Fibroblast of lung (primary cell): ENCODE measurements at regions not wholly inside any gene's neighbourhood (a gene's known extent, or its start where the extent isn't known, plus 50 kb on each side); places are given as distances from the start of the nearest gene placed in this dataset.

Experiments used
- DNase-seq, 2 donors: peaks; one replicate each; pipeline versions ENCODE4 v3.0.0 to v3.0.0-alpha.2; 2010; ENCODE audit warnings: low read depth in 2 of 2
- H2AFZ ChIP-seq: 2 replicates; pipeline ENCODE4 v1.5.1; 2012; ENCODE audit warnings: low read length, control low read depth, inconsistent platforms
- H3K27ac ChIP-seq: 2 replicates; pipeline ENCODE4 v1.5.1; 2011; ENCODE audit warnings: low read length, control low read depth; ENCODE audit not compliant: insufficient read depth
- H3K27me3 ChIP-seq: 2 replicates; pipeline ENCODE4 v1.5.1; 2011; ENCODE audit warnings: mild to moderate bottlenecking, low read length; ENCODE audit not compliant: control insufficient read depth, insufficient read depth
- H3K36me3 ChIP-seq: 2 replicates; pipeline ENCODE4 v1.5.1; 2011; ENCODE audit warnings: low read length; ENCODE audit not compliant: control insufficient read depth, insufficient read depth
- H3K4me1 ChIP-seq: 2 replicates; pipeline ENCODE4 v1.5.1; 2011; ENCODE audit warnings: low read length; ENCODE audit not compliant: control insufficient read depth, insufficient read depth; ENCODE audit errors: extremely low read depth
- H3K4me2 ChIP-seq: 2 replicates; pipeline ENCODE4 v1.5.1; 2011; ENCODE audit warnings: low read length, control low read depth; ENCODE audit not compliant: insufficient read depth; ENCODE audit errors: extremely low read depth
- H3K4me3 ChIP-seq, 4 experiments: fragments of 200-600 bp in 1 of 4; sonication (generic) in 1 of 4; replicated peaks in 1 of 4; 2 replicates each; pipeline ENCODE4 v1.5.1; 2011 to 2016; ENCODE audit warnings: low read length in 4 of 4, low read depth in 3 of 4, mild to moderate bottlenecking in 3 of 4, control low read depth in 2 of 4, inconsistent platforms in 1 of 4, mixed read lengths in 1 of 4; ENCODE audit not compliant: insufficient read depth in 1 of 4; ENCODE audit errors: control extremely low read depth in 1 of 4
- H3K79me2 ChIP-seq: 2 replicates; pipeline ENCODE4 v1.5.1; 2012; ENCODE audit warnings: mild to moderate bottlenecking, low read length, inconsistent platforms; ENCODE audit not compliant: control insufficient read depth, insufficient read depth
- H3K9ac ChIP-seq: 2 replicates; pipeline ENCODE4 v1.5.1; 2011; ENCODE audit warnings: mild to moderate bottlenecking, low read length, control low read depth; ENCODE audit not compliant: insufficient read depth
- H3K9me3 ChIP-seq: 2 replicates; pipeline ENCODE4 v1.5.1; 2012; ENCODE audit warnings: low read depth, low read length; ENCODE audit not compliant: control insufficient read depth, insufficient read depth
- H4K20me1 ChIP-seq: 2 replicates; pipeline ENCODE4 v1.5.1; 2011; ENCODE audit warnings: low read length; ENCODE audit not compliant: control insufficient read depth, insufficient read depth; ENCODE audit errors: extremely low read depth
- EZH2 ChIP-seq: IDR thresholded peaks from 2 replicates; pipeline ENCODE4 v1.5.1; 2012; ENCODE audit warnings: low read length, control low read depth, mild to moderate bottlenecking; ENCODE audit errors: missing control alignments
- TF ChIP-seq, protein P1 (sequence below), 2 donors: IDR thresholded peaks in 1 of 2; conservative IDR thresholded peaks in 1 of 2; 1 replicate in 1 of 2; 2 replicates in 1 of 2; pipeline ENCODE4 v1.5.1; 2011 to 2012; ENCODE audit warnings: low read length in 2 of 2, control low read depth in 1 of 2, inconsistent platforms in 1 of 2, low read depth in 1 of 2, mild to moderate bottlenecking in 1 of 2

DNA sequence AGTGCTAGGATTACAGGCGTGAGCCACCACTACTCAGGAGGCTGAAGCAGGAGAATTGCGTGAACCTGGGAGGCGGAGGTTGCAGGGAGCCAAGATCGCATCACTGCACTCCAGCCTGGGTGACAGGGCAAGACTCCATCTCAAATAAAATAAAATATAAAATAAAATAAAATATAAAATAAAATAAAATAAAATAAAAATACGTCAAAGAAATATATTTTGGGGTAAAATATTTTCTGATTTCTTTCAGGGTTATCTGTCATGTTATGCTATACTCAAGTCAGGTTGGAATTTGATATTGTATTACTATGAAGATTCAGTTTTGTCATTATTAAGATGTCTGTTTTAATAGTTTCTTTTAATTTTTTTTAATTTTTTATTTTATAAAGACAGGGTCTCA is 99.4 kb upstream of the GHITM start:
- no peak overlapping the region for H3K27ac ChIP-seq
- no peak overlapping the region for H3K4me3 ChIP-seq
- no peaks in the 10 kb centered on the region for H4K20me1 ChIP-seq
- H3K27me3 ChIP-seq, result no peaks in the 10 kb centered on the region
- H3K36me3 ChIP-seq, result no peaks in the 10 kb centered on the region
- TF ChIP-seq, protein P1, sequence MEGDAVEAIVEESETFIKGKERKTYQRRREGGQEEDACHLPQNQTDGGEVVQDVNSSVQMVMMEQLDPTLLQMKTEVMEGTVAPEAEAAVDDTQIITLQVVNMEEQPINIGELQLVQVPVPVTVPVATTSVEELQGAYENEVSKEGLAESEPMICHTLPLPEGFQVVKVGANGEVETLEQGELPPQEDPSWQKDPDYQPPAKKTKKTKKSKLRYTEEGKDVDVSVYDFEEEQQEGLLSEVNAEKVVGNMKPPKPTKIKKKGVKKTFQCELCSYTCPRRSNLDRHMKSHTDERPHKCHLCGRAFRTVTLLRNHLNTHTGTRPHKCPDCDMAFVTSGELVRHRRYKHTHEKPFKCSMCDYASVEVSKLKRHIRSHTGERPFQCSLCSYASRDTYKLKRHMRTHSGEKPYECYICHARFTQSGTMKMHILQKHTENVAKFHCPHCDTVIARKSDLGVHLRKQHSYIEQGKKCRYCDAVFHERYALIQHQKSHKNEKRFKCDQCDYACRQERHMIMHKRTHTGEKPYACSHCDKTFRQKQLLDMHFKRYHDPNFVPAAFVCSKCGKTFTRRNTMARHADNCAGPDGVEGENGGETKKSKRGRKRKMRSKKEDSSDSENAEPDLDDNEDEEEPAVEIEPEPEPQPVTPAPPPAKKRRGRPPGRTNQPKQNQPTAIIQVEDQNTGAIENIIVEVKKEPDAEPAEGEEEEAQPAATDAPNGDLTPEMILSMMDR (conservative IDR thresholded peaks at IDR 0.05 in 1 of 2, IDR thresholded peaks at IDR 0.05 in 1 of 2; ENCODE audit: low read depth in 1 of 2, low read length in 2 of 2), result no peak
- TF ChIP-seq EZH2, result no peak
- no peaks in the 10 kb centered on the region for H3K79me2 ChIP-seq
- H2AFZ ChIP-seq, result no peak overlapping the region
- no peaks in the 10 kb centered on the region for H3K9me3 ChIP-seq
- H3K4me2 ChIP-seq, result no peak overlapping the region
- H3K9ac ChIP-seq, result no peak overlapping the region
- H3K4me1 ChIP-seq, result no peaks in the 10 kb centered on the region
- DNase-seq, result no peak

DNA sequence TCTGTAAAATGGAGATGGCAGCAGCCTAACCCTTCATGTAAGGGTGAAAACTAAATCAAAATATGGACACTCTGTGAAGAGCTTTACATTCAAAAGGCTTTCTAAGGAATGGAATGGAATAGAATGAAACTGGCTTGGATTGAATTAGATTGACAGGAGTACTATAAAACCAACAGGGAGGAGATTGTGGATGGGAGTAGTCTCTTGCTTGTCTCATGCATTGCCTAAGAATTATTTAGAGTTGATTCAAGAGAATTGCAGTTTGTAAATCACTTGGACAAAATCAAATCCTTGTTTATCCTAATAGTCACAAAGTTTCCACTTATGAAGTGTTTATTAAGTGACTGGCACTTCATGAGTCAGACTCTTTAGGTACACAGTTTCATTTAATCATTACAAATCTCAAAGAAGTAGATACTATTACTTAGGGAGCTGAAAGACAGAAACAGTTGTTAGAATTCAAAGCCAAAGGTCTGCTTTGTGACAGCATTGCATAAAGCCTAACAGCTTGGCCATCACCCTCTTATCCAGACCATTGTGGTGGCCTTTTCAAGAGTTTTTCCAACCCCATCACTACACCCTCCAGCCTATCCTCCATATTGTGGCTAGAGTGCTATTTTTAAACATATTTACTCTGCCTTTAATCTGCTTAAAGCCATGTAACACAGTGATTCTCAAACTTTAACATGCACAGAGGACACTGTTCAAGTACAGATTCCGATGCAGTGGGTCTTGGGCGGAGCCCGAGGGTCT is 91.9 kb upstream of the GHITM start:
- Histone ChIP-seq H3K36me3 (no peaks in the 10 kb centered on the region), H3K9me3 (no peaks in the 10 kb centered on the region), H3K27me3 (no peaks in the 10 kb centered on the region), H3K4me3 (no peak overlapping the region), H4K20me1 (no peaks in the 10 kb centered on the region), H3K9ac (no peak overlapping the region), H2AFZ (no peak overlapping the region), H3K4me2 (no peak overlapping the region), H3K27ac (no peak overlapping the region), H3K4me1 (no peaks in the 10 kb centered on the region), H3K79me2 (no peaks in the 10 kb centered on the region)
- no peak for DNase-seq
- TF ChIP-seq, protein P1 (conservative IDR thresholded peaks at IDR 0.05 in 1 of 2, IDR thresholded peaks at IDR 0.05 in 1 of 2; ENCODE audit: low read depth in 1 of 2, low read length in 2 of 2), result no peak

DNA sequence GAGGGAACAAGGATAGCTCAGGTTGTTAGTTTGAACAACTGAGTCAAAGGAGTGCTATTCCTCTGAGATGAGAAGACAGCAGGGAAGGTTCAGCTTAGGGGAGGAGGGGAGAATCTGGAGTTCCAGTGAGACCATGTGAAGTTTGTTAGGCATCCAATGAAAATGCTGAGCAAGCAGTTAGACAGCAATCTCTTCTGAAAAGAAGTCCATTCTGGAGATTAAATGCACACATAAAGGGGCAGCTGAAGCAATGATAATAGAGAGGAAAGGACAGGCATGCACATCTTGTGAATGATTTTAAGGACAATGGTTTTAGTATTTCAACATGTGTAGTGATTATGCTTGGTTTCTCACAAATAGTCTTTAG is 89.7 kb upstream of the GHITM start:
- Histone ChIP-seq H2AFZ (no peak overlapping the region), H4K20me1 (no peaks in the 10 kb centered on the region), H3K27ac (no peak overlapping the region), H3K79me2 (no peaks in the 10 kb centered on the region), H3K9me3 (no peaks in the 10 kb centered on the region), H3K4me1 (no peaks in the 10 kb centered on the region), H3K4me3 (no peak overlapping the region), H3K27me3 (no peaks in the 10 kb centered on the region), H3K9ac (no peak overlapping the region), H3K4me2 (no peak overlapping the region), H3K36me3 (no peaks in the 10 kb centered on the region)
- no peak for DNase-seq
- TF ChIP-seq EZH2, result no peak
- TF ChIP-seq, protein P1 (conservative IDR thresholded peaks at IDR 0.05 in 1 of 2, IDR thresholded peaks at IDR 0.05 in 1 of 2; ENCODE audit: low read depth in 1 of 2, low read length in 2 of 2), result no peak
